ENCODE measurements at regions not wholly inside any gene's neighbourhood (a gene's known extent, or its start where the extent isn't known, plus 50 kb on each side); places are given as distances from the start of the nearest gene placed in this dataset.

GRCh38 chrX:63402106-63402505 is 51.0 kb upstream of the SPIN4 start:
- Histone ChIP-seq H3K4me1 (ENCODE audit: control insufficient read depth in 1 of 2, insufficient read depth in 2 of 2, low read length in 2 of 2) (no peaks in the 10 kb centered on the region), H2BK12ac (ENCODE audit: low read length) (no peak overlapping the region), H3K4ac (ENCODE audit: low read depth, low read length) (no peak overlapping the region), H3K9ac (ENCODE audit: low read length) (no peak overlapping the region), H2AK5ac (ENCODE audit: low read length) (no peak overlapping the region), H2AFZ (ENCODE audit: insufficient read depth, low read length, poor library complexity) (no peak overlapping the region), H3K9me3 (ENCODE audit: insufficient read depth, low read depth, low read length) (no peaks in the 10 kb centered on the region), H3K4me3 (ENCODE audit: low read depth, low read length) (no peak overlapping the region), H2BK120ac (ENCODE audit: insufficient read depth, low read length, poor library complexity) (no peak overlapping the region), H3K14ac (ENCODE audit: low read length) (no peak overlapping the region), H3K79me1 (ENCODE audit: low read length) (no peaks in the 10 kb centered on the region), H4K8ac (ENCODE audit: low read depth, low read length) (no peak overlapping the region), H3K36me3 (ENCODE audit: control insufficient read depth in 1 of 2, insufficient read depth in 2 of 2, low read length in 2 of 2) (no peaks in the 10 kb centered on the region), H3K4me2 (ENCODE audit: low read length) (no peak overlapping the region), H3K27ac (ENCODE audit: low read depth, low read length) (no peak overlapping the region), H3K27me3 (ENCODE audit: insufficient read depth, low read length) (no peaks in the 10 kb centered on the region), H2BK5ac (ENCODE audit: low read depth, low read length, poor library complexity) (no peak overlapping the region), H3K79me2 (ENCODE audit: control insufficient read depth, insufficient read depth, low read length, poor library complexity) (no peaks in the 10 kb centered on the region), H3K18ac (ENCODE audit: low read length) (no peak overlapping the region), H4K12ac (ENCODE audit: low read depth, low read length) (no peak overlapping the region), H4K91ac (ENCODE audit: low read depth, low read length) (no peak overlapping the region), H3K23ac (ENCODE audit: low read length) (no peak overlapping the region)
- no CpG with 5 or more reads among the region's 2 CpGs for WGBS (ENCODE audit: extremely low coverage, insufficient coverage, insufficient read length)
- DNase-seq = no peak

Data from trophoblast cell (in vitro differentiated cells and primary cell).